Stromal cell of bone marrow (primary cell): ENCODE measurements at regions not wholly inside any gene's neighbourhood (a gene's known extent, or its start where the extent isn't known, plus 50 kb on each side); places are given as distances from the start of the nearest gene placed in this dataset.
"Not testable (repeated sequence)": the region's sequence is repeated elsewhere in the genome, so short reads cannot be mapped to it uniquely, and the experiment has no call there.

Source experiments
- DNase-seq: peaks from one replicate; pipeline ENCODE4 v3.0.0-alpha.2; 2012; ENCODE audit warnings: low read depth

DNA sequence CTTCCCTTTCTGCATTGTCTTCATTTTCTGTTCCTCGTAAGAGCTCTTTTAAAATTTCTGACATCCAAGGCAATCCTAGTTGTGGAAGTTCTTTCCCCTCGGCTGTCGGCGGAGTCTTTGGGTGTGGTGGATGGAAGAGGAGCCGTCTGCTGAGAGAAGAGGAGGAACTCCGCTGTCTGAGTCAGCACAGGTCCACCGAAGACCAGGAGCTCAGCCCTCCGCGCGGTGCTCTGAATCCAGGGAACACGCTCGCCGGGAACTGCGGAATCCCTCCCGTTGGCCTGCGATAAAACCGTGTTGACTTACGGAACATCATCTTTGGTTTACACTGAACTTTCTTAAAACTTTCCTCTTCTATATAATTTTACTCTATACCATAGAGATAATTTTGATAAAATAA, 100.7 kb upstream of the IRX4 start:
- DNase-seq = no peak

DNA sequence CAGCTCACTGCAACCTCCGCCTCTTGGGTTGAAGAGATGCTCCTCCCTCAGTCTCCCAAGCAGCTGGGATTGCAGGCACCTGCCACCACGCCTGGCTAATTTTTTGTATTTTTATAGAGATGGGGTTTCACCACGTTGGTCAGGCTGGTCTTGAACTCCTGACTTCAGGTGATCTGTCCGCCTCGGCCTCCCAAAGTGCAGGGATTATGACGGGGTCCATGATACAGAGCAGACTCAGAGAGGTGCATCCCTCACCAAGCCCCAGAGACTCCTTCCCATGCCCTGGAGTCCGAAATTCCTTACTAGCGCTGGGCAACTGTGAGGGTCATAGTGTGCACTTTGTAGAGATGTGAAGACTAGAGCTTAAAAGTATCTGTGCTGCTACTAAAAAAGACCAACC, 99.8 kb upstream of the IRX4 start:
- DNase-seq = not testable (repeated sequence)

DNA sequence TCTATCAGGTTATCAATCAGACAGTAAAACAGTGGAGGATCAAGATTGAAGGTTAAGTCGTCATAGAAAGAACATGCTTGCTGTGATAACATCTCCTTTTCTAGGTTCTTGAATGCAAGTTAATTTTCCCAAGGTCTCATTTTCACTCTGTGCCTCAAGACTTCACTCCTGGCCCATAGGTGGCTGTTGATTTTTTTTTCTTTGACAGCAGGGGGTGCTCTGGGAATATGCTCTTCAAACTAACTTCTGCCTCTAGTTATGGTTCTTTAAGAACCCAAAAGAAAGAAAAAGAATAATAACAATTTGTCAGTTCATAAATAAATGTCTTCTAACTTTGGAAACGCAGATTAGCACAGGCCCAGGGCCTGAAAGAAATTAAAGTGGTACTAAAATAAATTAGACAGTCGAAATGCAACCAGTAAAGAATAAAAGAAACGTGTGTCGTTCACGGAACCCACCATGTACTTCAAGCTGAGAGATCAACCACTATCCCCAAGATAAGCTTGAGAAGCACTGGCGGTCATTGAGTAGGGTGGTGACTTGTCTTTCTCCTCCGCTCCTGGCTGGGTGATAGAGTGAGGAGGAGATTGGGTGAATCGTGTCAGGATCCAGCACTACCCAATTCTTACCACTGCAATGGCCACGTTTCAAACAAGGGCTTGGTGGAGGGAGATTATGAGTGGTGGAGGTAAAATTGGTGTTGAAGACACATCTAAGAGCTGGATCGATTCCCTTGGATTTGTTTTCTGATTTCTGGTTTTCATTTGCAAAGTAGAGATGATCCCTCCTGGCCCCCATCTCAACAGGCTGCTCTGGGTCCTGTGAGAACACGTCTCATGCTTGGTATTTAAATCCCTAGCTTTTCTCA, 93.4 kb upstream of the IRX4 start:
- no peak for DNase-seq

DNA sequence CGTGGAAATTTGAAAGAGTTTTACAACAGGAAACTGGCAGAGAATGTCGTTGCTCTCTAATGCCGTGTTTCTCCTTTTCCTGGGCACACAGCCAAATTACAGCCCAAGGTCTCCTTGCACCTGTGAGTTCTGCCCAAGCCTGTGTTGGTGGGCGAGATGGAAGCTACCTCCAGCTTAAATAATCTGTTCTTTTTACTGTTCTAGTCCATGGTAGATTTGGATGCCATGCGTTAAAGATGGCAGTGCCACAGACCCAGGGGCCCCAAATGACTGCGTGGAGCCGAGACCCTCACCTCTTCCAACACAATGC, 92.6 kb upstream of the IRX4 start:
- no peak for DNase-seq

DNA sequence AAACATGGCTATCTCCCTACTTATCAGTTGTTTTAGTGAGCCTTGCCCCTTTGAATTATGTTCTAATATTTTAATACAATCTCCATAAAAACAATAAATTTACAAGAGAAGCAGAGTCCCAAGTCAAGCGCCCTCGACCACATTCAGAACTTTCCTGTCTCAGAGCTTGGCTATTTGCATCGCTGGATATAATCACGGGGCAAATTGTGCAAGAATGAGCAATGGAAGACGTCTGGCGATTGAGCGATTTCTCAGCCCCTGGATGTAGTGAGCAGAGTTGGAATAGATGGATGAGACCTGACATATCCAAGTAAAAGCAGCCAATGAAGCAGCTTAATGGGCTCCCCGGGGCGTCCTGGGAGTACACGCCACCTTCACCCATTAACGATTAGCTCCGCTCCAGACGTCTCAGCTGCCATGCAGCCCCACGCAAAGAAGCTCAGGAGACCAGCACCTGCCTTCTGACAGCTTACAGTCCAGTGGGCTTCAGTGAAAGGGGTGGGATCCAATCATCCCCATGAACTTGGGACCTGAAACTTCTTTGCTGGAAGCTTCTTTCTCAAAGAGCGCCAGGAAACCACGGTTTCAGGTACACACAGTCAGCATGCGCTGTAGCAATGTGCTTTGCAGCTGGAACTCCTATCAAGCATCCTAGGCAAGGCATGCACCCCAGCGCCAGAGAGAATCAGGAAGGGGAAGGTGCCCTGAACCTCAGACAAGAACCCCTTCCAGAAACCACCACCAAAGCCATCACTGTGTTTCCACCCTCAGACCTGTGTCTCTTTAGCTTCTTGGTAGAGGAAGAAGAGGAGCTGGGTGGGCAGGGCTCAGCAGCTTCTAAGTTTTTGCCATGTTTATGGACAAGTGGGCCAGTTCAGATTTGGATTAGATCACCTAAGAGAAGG, 92.0 kb upstream of the IRX4 start:
- DNase-seq = no peak

DNA sequence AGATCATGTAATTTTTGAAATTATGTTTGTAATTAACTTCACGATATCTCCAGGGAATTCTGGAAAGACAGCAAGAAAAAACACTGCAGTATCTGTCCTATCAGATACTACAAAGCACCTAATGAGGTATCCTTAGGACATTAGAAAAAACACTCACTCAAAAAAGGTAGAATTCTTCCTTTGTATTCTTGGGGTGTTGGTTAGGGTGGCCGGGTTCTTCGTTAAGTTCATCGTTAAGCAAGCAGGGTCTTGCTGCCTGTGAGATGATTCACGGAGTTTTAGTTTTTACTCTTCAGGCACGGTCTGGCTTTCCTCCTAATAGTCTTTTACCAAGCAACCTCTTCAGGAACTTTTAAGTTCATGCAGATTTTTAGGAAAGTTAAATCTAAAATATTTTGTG, 91.4 kb upstream of the IRX4 start:
- DNase-seq = no peak

DNA sequence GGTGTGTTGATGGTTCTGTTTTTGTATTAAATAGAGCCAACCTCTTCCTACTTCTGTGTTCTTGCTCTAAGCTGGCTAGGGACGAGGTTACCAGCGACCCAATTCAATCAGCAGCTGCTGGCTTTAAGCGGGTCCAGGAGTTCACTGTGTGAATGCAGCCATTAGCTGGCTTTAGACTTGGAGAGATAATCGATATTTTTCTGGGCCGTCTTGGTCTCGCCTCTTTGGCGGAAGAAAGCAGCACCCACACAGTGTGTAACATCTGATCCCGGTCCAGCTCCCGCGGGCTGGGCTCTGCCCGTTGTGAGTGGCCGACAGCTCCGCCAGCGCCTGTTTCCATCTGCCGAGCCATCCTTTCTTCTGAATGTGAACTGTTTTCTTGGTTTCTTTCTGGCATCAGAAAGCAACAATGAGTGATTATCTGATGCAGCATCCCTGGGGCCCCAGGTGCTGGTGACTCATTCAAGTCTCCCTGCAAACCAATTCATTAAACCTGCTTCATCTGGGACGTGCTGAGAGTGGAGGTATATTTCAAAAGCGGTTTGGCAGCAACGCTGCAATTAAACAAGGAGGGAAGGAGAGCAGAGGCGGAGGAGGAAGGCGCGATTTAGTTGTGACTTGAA, 90.8 kb upstream of the IRX4 start:
- DNase-seq = no peak

DNA sequence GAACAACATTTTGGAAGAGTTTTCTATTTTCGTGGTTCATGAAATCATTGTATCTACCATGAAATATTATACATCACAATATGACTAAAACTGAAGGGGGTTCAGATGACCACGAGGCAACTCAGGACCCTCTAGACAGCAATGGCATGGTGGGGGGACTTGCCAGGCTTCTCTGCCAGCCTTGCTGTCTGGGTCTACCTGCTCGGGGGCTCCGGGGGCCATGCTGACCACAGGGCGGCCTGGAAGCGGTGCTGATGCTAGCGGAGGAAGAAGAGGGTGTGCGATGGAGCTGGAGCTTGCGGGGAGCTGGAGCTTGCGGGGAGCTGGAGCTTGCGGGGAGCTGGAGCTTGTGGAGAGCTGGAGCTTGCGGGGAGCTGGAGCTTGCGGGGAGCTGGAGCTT, 89.2 kb upstream of the IRX4 start:
- no peak for DNase-seq

DNA sequence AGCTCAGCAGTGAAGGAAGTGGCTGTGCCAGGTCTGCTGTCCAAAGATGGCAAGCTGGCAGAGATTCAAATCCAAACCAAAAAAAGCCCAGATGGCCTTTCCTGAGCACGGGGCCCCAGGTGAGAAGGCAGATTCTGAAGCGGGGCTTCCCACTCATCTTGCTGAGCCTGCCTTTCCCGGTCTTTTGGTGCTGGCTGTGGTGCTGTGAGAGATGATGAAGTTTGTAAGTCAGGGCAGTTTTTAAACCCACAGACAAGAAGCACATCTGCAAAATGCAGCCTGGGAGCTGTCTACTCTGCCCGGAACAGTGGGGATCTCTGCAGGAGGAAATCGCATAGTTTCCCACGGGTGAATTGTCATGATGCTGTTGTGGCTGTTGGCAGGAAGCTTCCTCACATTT, 85.0 kb upstream of the IRX4 start:
- no peak for DNase-seq

DNA sequence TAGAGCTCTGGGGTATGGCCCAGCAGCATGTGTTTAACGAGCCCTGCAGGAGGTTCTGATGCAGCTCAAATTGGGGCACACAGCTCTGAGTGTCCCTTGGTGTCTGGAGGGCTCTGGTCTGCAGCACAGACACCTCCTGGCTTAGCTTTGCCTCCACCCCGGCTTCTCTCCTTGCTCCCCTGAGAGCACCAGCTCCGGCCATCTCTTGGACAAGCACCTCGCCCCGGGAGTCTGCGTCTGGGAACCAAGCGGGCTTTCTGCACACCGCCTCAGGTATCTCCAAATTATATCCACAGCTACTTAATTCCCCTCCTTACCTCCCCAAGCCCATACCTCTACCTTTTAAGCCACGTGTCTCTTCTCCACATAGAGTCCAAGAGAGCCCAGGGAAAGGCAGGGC, 83.7 kb upstream of the IRX4 start:
- no peak for DNase-seq

DNA sequence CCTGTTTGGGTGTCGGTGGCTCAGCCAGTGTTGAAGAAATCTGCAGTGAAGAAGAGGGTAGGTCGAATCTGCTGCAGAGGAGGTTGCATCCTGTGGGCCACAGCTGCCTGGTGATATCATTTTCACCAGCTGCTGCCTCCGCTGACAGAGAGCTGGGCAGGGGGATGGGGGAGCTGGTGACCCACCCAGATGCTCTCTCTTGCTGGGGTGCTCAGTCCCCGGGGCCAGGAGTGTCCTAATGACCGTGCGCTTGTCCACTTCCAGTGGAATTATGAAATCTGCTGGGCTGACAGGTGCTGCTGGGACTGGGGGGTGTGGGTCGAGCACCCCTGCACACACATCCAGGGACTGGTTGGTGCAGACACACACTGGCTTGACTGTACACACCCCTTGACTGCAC, 83.2 kb upstream of the IRX4 start:
- no peak for DNase-seq

DNA sequence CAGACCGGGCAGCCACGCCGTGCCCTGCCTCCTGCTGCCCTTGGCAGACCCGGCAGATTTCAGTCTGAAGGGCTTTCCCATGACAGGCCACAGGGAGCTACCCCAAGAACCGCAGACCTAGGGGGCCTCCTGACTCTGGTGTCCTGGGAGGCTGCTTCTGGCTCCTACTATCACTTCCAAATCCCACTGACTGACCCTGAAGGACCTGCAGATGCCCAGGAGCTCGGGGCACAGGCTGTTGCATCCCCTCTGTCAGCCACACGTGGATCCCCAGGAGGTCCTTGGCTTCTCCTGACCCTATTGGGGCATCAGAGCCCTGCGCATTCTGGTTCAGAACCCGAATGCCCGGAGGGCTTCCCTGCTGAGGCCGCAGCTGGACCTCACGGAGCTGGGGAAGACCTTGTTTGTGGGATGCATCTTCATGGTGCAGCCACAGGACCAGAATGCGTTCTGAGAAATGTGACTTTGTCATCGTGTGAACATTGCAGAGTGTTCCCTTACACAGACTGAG, 81.3 kb upstream of the IRX4 start:
- no peak for DNase-seq

DNA sequence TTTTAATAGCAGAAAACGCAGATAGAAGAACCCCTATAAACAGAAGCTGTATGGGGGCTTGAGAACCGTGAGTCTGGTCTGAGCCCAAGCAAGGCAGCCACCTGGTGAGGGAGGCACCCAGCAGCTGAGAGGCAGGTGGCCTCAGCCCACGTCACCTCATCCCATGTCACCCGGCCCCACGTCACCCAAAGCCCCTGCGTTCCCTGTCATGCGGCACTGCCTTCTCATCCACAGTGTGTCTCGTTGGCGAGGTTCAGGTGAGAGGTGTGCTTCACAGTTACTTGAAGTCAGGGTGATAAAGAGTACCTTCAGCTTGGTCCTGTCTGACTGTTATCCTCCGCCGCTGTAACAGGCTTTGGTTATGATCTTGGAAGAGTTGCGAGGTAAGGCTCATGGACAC, 80.6 kb upstream of the IRX4 start:
- DNase-seq = no peak

DNA sequence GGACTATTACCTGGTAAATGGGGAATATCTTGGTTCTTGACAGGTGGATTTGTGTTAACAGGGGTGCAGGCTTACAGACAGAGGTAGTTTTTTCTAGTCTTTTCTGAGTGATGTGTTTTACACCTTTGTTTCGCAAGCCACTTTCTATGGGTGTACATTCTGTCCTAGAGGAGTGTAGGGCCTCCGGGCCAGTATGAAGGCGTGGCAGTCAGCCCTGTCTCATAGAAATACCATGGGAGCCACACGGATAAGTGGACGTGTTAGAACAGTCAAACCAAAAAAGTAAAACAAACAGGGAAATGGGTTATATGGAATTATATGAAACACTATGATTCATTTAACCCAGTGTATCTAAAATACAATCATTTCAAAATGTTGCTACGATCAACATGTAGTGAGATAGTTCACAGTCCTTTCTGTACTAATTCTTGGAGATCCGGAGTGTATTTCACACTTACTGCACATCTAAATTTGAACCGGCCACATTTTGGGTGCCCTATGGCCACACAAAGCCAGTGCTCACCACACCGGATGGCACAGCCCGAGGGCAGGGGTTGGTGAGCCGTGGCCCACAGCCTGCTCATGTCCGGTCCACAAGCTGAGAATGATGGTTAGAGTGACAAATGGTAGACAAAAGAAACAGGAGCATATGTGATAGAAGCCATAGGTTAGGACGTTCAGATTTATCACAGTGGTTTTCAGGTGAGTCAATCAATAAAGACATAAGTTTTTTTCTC, 80.1 kb upstream of the IRX4 start:
- no peak for DNase-seq

DNA sequence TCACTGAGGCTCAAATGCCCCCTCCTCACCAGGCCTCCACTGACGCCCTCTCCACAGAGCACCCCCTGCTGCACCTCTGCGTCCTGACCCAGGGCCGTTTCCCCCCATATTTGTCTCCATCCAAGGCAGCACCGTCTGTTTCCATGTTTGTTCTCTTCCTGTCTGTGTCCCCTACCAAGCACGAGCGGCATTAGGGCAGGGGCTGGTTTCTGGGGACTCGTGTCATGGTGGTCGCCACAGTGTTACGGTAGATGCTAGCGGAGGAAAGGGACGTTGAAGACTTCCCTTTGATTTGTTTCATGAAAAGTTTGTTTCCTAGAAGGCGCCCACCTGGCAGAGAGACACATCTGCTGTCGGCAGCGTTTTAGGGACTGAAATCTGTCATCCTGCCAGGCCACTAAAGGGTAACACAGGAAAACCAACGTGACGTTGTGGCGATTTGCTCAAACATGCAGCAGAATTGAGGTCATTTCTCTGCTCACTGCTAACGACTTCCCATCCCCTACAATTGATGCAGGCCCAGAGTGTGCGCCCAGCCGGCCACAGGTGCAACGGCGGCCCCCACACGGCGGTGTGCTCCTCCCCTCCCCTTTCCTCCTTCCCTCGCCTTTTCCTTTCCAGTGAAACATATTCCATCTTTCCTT, 79.3 kb upstream of the IRX4 start:
- DNase-seq = no peak

DNA sequence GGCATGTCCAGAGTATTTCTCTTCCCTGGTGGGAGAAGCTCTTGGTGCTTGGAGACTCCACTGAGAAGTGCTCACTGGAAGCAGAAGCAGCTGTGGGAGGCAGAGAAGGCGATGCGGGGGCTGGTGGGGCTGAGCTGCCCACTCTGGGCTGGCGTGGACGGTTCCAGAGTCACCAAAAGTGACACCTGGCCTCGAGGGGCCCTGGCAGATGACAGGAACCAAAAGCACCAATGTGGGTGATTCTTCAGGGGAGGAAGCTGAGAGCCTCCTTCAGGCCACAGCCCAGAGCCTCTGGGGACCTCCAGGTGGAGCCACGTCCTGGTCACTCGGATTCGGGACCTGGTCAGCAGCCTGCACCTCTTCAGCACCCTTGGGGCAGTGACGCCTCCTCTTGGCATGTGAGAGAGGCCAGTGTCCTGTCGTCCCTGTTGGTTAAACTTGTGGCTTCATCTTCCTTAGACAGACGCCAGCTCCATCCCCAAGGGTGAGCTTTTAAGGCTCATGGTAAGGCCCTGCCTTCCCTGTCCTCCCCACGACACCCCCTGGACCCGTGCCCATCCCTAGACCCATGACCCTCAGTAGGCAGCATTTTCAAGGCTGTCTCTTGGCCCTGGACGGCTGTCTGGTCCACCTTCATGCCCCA, 78.7 kb upstream of the IRX4 start:
- DNase-seq = no peak

DNA sequence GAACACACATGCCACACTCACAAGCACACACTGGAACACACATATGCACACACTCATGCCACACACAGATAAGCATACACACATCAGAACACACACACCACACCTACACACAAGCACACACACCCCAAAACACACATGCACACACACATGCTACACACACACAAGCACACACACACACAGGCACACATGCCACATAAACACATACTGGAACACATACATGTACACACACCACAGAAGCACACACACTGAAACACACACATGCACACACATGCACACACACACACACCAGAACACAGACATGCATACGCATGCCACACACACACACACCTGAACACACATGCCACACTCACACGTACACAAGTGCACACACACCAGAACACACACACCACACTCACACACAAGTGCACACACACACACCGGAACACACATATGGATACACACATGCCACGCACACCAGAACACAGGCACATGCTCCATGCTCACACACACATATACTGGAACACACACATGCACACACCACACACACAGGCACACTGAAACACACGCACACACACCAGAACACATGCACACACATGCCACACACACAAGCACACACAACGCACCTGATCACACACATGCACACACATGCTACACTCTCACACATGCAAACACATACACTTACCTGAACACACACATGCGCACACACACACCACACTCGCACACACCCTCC, 78.0 kb upstream of the IRX4 start:
- no peak for DNase-seq

DNA sequence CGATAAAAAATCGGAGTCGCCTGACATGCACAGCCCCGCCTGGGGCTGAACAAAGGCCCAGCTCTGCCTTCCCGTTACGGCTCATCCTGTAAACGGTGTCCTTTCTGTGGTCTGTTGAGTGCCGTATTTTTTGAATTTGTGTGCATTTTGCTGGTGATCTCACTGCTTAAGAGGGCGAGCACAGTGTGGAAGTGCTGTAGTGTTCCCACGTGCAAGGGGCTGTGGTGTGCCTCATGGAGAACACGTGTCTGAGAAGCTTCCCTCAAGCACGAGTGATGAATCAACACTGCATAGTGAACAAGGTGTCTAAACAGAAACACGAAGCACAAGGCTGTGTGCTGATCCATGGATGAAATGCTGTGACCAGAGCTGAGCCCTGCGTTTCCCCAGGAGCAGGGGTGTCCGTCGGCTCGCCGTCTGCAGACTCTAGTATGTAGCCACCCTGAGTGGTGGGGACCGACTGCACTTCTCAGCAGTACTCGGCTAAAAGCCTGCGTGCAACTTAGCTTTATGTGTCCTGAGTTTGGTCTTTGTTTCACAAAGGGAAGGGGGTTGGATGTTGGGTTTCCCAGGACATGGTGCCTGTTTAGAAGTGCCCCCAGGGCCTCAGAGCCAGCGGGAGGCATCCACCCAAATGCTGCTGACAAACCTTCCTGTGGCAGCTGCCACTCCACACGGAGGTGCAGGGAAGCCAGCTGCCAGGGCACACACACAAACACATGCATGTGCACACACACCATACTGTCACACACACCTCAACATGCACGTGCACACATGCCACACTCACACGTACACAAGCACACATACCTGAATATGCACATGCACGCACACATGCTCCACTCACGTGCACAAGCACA, 77.2 kb upstream of the IRX4 start:
- no peak for DNase-seq

DNA sequence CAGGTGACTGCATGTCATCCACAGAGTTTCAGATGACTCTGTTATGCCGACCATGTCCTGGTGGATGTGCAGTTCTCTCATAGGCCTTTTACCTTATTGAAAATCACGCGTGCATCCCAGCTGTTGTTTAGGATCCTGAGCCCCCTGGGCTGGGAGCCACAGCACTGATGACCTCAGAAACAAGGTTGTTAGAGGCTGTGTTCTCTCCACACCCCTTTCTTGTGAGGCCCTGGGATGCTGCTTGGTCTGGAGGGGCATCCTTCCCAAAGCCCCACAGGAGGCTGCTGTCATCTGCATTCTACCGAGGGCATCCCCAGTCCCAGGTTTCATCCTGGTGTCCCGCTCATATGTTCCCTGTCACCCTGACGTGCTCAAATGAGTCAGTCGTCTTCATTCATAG, 76.5 kb upstream of the IRX4 start:
- no peak for DNase-seq
